Adrenal gland (tissue), 9 donors: ENCODE measurements at regions not wholly inside any gene's neighbourhood (a gene's known extent, or its start where the extent isn't known, plus 50 kb on each side); places are given as distances from the start of the nearest gene placed in this dataset.

Experiments
- DNase-seq, 7 donors: peaks; one replicate each; pipeline ENCODE4 v3.0.0-alpha.2; 2019 to 2020
- H3K27ac ChIP-seq, 5 donors: fragments of 200-600 bp; sonication (generic) in 4 of 5; 1 replicate in 3 of 5; 2 replicates in 2 of 5; pipeline versions ENCODE4 v1.5.1 to v1.8.0; 2016 to 2020; ENCODE audit warnings: mild to moderate bottlenecking in 1 of 5
- H3K27me3 ChIP-seq: fragments of 200-600 bp; 2 replicates; pipeline ENCODE4 v1.8.0; 2021
- H3K36me3 ChIP-seq, 2 donors: fragments of 200-600 bp; replicated peaks in 1 of 2; 1 replicate in 1 of 2; 2 replicates in 1 of 2; pipeline versions ENCODE4 v1.5.1 to v1.8.0; 2018 to 2022
- H3K4me1 ChIP-seq, 2 donors: fragments of 200-600 bp; replicated peaks in 1 of 2; 1 replicate in 1 of 2; 2 replicates in 1 of 2; pipeline versions ENCODE4 v1.5.1 to v1.8.0; 2018 to 2021
- H3K4me3 ChIP-seq, 4 donors: fragments of 200-600 bp; sonication (generic) in 3 of 4; one replicate each; pipeline ENCODE4 v1.5.1; 2016 to 2018
- H3K9me3 ChIP-seq, 3 donors: fragments of 200-600 bp; sonication (generic) in 1 of 3; replicated peaks in 1 of 3; 1 replicate in 2 of 3; 2 replicates in 1 of 3; pipeline versions ENCODE4 v1.5.1 to v1.8.0; 2016 to 2021
- POLR2A ChIP-seq, 2 donors: fragments of 450-650 bp; IDR thresholded peaks; one replicate each; pipeline ENCODE4 v1.6.1; 2017; ENCODE audit warnings: antibody characterized with exemption in 2 of 2, mild to moderate bottlenecking in 2 of 2, moderate library complexity in 1 of 2
- WGBS, 4 donors: extraction: QIAGEN DNeasy Blood & Tissue Kit in 2 of 4; methylation state at CpG; one replicate each; pipeline versions ENCODE4 v1.1.5 to v1.1.7; 2013 to 2017; 5-methylcytosine and 5-hydroxymethylcytosine counted together
- intact Hi-C, 2 donors: fragments of 100-400 bp; cut with DNase I; formaldehyde crosslinking; loops; one replicate each; pipeline versions ENCODE4 v1.14.1 to v1.15.0; 2022 to 2023
- TF ChIP-seq, protein P1 (sequence below), 6 experiments: fragments of 450-650 bp in 4 of 6; fragments of 200-600 bp in 2 of 6; sonication (generic) in 1 of 6; IDR thresholded peaks; 1 replicate in 5 of 6; 2 replicates in 1 of 6; pipeline versions ENCODE4 v1.5.1 to v1.8.0; 2016 to 2021; ENCODE audit warnings: antibody characterized with exemption in 6 of 6, mild to moderate bottlenecking in 2 of 6, moderate library complexity in 1 of 6
- donor health status: healthy with polysubstance abuse.
- donor health status: Bipolar disorder and iron deficiency.
- donor health status: DM: yes; HTN: yes; CAD: no.
- donor health status: DM: no; HTN: no; CAD: no.
- donor health status: DM: no; HTN: no; CAD: no.

DNA sequence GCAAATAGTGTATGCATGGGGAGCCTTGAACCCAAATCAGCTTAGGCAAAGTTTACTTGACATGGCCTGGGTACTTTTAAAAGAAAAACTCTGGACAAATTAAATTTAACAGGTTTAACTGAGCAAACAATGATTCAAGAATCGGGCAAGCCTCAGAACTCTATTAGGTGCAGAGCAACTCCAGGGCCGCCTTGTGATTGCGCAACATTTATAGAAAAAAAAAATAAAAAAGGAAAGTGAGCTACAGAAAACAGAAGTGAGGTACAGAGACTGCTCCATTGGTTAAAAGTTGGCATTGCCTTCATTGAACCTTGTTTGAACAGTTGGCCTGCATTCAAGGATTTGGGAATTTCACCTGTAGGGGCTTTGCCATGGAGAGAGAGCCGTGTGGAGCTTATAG is 421.0 kb upstream of the TSHZ3 start:
- no peak for DNase-seq
- TF ChIP-seq POLR2A (IDR thresholded peaks at IDR 0.05), result no peak
- TF ChIP-seq, protein P1, sequence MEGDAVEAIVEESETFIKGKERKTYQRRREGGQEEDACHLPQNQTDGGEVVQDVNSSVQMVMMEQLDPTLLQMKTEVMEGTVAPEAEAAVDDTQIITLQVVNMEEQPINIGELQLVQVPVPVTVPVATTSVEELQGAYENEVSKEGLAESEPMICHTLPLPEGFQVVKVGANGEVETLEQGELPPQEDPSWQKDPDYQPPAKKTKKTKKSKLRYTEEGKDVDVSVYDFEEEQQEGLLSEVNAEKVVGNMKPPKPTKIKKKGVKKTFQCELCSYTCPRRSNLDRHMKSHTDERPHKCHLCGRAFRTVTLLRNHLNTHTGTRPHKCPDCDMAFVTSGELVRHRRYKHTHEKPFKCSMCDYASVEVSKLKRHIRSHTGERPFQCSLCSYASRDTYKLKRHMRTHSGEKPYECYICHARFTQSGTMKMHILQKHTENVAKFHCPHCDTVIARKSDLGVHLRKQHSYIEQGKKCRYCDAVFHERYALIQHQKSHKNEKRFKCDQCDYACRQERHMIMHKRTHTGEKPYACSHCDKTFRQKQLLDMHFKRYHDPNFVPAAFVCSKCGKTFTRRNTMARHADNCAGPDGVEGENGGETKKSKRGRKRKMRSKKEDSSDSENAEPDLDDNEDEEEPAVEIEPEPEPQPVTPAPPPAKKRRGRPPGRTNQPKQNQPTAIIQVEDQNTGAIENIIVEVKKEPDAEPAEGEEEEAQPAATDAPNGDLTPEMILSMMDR (IDR thresholded peaks at IDR 0.05), result no peak
- Histone ChIP-seq H3K27ac (no peak overlapping the region), H3K4me1 (no peaks in the 10 kb centered on the region), H3K4me3 (no peak overlapping the region), H3K36me3 (no peaks in the 10 kb centered on the region), H3K27me3 (no peaks in the 10 kb centered on the region), H3K9me3 (no peaks in the 10 kb centered on the region)
- intact Hi-C loops, result no loop called here
- WGBS, 4 donors, result 70 to 81% (median 76%) methylated on average over 4 of the region's 4 CpGs

DNA sequence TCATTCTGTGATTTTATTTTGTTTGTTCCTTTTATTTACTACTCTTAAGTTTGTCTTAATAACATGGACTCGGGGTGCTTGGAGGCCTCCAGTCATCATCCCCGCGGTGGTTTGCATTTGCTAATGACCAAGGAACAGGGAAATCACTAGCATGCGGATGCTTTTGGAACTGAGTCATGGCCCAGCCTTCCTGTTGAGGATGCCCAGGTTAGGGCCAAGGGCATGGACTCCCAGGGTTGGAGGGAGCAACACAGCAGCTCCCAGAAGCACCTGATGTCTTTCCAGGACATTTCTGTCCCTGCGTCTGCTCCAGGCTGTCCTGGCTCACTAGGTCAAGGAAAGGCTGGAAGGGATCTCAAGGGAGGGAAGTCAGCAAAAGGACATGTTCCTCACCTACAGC is 423.7 kb upstream of the TSHZ3 start:
- H3K27me3 ChIP-seq, result no peaks in the 10 kb centered on the region
- no peaks in the 10 kb centered on the region for H3K36me3 ChIP-seq
- no peak for DNase-seq
- TF ChIP-seq POLR2A (IDR thresholded peaks at IDR 0.05), result no peak
- TF ChIP-seq, protein P1 (IDR thresholded peaks at IDR 0.05), result no peak
- 69 to 82% (median 74%) methylated on average over 4 to 5 of the region's 5 CpGs for WGBS, 4 donors
- intact Hi-C loops, result no loop called here
- H3K27ac ChIP-seq, result no peak overlapping the region
- no peak overlapping the region for H3K4me3 ChIP-seq
- H3K9me3 ChIP-seq, result no peaks in the 10 kb centered on the region
- no peaks in the 10 kb centered on the region for H3K4me1 ChIP-seq

DNA sequence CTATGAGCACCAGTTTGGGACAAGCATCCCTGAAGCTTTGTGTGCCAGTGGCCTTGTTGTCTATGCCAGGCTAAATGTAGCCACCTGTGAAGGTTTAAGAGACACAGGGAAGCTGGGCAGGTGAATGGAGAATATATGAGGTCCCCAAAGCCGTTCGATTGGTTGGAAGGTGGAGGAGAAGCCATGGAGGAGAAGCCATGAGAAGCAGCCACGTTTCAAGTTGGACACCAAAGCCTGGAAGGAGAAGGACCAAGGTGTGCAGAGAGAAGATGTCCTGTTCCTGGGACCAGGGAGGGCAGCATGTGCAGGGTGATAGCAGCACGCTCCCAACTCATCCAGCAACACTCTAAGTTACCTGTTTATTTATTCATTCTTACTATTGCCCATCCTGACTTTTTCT is 432.3 kb upstream of the TSHZ3 start:
- H3K36me3 ChIP-seq, result no peaks in the 10 kb centered on the region
- TF ChIP-seq, protein P1 (IDR thresholded peaks at IDR 0.05), result no peak
- no peaks in the 10 kb centered on the region for H3K9me3 ChIP-seq
- no peaks in the 10 kb centered on the region for H3K27me3 ChIP-seq
- no peak for DNase-seq
- 78 to 97% (median 90%) methylated on average over 4 of the region's 4 CpGs for WGBS, 4 donors
- no peak overlapping the region for H3K27ac ChIP-seq
- H3K4me1 ChIP-seq, result no peaks in the 10 kb centered on the region
- no peak overlapping the region for H3K4me3 ChIP-seq
- intact Hi-C loops, result no loop called here

DNA sequence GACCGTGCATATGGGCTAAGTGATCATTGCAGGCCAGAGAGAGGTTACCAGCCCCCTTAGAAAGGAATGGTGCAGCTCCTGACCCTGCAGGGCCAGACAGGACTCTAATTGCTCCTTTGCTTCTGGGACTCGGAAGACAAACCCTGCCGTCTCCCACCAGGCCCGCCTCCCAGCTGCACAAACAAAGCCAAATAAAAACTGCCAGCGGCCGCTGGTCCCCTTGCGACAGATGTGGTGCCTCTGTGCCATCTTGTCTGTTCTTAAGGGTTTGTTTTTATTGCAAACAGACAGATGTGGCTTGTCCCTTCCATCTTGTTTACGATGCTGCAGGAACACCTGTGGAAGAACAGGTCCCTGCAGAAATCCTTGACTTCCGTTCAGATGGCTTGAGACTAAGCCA is 434.4 kb upstream of the TSHZ3 start:
- Histone ChIP-seq H3K27ac (no peak overlapping the region), H3K27me3 (no peaks in the 10 kb centered on the region), H3K9me3 (no peaks in the 10 kb centered on the region), H3K4me3 (no peak overlapping the region), H3K36me3 (no peaks in the 10 kb centered on the region), H3K4me1 (no peaks in the 10 kb centered on the region)
- intact Hi-C loops, result no loop called here
- TF ChIP-seq POLR2A (IDR thresholded peaks at IDR 0.05), result no peak
- TF ChIP-seq, protein P1 (IDR thresholded peaks at IDR 0.05), result no peak
- DNase-seq, result no peak
- WGBS, 4 donors, result 80 to 86% (median 85%) methylated on average over 7 to 9 of the region's 9 CpGs
